Vagina (tissue), 2 donors: ENCODE measurements at regions not wholly inside any gene's neighbourhood (a gene's known extent, or its start where the extent isn't known, plus 50 kb on each side); places are given as distances from the start of the nearest gene placed in this dataset.

Experiments used
- DNase-seq, 2 donors: peaks; one replicate each; pipeline ENCODE4 v3.0.0-alpha.2; 2017; ENCODE audit errors: extremely low spot score in 2 of 2
- H3K27ac ChIP-seq: fragments of 200-600 bp; sonication (generic); one replicate; pipeline ENCODE4 v1.5.1; 2019
- H3K27me3 ChIP-seq: fragments of 200-600 bp; sonication (generic); one replicate; pipeline ENCODE4 v1.5.1; 2019
- H3K36me3 ChIP-seq, 2 donors: fragments of 200-600 bp; sonication (generic); one replicate each; pipeline ENCODE4 v1.5.1; 2017 to 2019
- H3K4me1 ChIP-seq: fragments of 200-600 bp; sonication (generic); one replicate; pipeline ENCODE4 v1.5.1; 2019
- H3K4me3 ChIP-seq, 2 donors: fragments of 200-600 bp; sonication (generic); 1 replicate in 1 of 2; 2 replicates in 1 of 2; pipeline ENCODE4 v1.5.1; 2016 to 2019
- H3K9me3 ChIP-seq: fragments of 200-600 bp; sonication (generic); one replicate; pipeline ENCODE4 v1.5.1; 2019
- POLR2A ChIP-seq, 2 donors: fragments of 450-650 bp; IDR thresholded peaks; one replicate each; pipeline ENCODE4 v1.6.1; 2017; ENCODE audit warnings: antibody characterized with exemption in 2 of 2, mild to moderate bottlenecking in 2 of 2, moderate library complexity in 2 of 2
- POLR2AphosphoS5 ChIP-seq, 2 donors: sonication (generic); formaldehyde crosslinking; IDR thresholded peaks; one replicate each; pipeline ENCODE4 v1.9.0; 2017; ENCODE audit warnings: antibody characterized with exemption in 2 of 2, mild to moderate bottlenecking in 2 of 2, low read depth in 1 of 2; ENCODE audit not compliant: insufficient read depth in 1 of 2
- intact Hi-C: fragments of 100-400 bp; cut with DNase I; formaldehyde crosslinking; loops from one replicate; pipeline ENCODE4 v1.15.1; 2023
- TF ChIP-seq, protein P1 (sequence below), 3 experiments: fragments of 450-650 bp in 2 of 3; fragments of 200-600 bp in 1 of 3; sonication (generic) in 1 of 3; IDR thresholded peaks; one replicate each; pipeline ENCODE4 v1.5.1; 2017 to 2019; ENCODE audit warnings: antibody characterized with exemption in 3 of 3, mild to moderate bottlenecking in 2 of 3, moderate library complexity in 2 of 3

DNA sequence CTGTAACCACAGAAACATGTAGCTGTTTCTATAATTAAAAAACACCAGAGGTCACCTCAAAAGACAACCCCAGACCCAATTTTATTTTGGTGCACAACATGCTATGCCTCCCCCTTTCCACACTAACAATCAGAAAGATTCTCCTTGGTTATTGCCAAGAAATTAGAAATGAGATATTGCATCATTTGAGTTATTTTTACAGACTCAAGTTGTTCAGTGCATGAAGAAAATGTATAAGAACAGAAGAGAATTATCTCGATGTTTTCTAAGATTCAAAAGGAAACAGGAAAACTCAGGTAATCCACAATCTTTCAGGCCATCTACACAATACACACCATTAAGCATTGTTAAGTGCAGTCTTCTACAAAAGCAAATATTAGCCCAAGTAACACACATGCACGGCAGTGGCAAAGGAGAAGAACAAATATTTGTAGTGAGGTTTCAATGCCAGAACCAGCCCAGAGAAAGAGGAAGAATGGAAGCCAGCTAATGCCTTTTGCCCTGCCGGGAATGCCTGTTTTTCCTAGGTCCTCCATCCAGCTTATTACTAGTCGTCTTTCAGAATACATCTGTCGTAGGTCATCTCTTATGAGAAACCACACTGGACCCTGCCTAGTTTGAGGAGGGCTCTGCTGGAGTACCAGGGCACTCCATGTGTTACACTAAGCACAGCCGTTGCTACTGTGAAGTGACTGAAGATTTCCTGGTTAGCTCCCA is 67.6 kb upstream of the C1GALT1 start:
- Histone ChIP-seq H3K4me1 (no peaks in the 10 kb centered on the region), H3K27ac (no peak overlapping the region), H3K4me3 (no peak overlapping the region), H3K27me3 (no peaks in the 10 kb centered on the region), H3K9me3 (no peaks in the 10 kb centered on the region), H3K36me3 (no peaks in the 10 kb centered on the region)
- no peak for DNase-seq
- intact Hi-C loops: no loop called here
- TF ChIP-seq POLR2AphosphoS5 (IDR thresholded peaks at IDR 0.05; ENCODE audit: insufficient read depth in 1 of 2, low read depth in 1 of 2) (no peak), POLR2A (IDR thresholded peaks at IDR 0.05) (no peak)
- TF ChIP-seq, protein P1, sequence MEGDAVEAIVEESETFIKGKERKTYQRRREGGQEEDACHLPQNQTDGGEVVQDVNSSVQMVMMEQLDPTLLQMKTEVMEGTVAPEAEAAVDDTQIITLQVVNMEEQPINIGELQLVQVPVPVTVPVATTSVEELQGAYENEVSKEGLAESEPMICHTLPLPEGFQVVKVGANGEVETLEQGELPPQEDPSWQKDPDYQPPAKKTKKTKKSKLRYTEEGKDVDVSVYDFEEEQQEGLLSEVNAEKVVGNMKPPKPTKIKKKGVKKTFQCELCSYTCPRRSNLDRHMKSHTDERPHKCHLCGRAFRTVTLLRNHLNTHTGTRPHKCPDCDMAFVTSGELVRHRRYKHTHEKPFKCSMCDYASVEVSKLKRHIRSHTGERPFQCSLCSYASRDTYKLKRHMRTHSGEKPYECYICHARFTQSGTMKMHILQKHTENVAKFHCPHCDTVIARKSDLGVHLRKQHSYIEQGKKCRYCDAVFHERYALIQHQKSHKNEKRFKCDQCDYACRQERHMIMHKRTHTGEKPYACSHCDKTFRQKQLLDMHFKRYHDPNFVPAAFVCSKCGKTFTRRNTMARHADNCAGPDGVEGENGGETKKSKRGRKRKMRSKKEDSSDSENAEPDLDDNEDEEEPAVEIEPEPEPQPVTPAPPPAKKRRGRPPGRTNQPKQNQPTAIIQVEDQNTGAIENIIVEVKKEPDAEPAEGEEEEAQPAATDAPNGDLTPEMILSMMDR (IDR thresholded peaks at IDR 0.05): no peak

DNA sequence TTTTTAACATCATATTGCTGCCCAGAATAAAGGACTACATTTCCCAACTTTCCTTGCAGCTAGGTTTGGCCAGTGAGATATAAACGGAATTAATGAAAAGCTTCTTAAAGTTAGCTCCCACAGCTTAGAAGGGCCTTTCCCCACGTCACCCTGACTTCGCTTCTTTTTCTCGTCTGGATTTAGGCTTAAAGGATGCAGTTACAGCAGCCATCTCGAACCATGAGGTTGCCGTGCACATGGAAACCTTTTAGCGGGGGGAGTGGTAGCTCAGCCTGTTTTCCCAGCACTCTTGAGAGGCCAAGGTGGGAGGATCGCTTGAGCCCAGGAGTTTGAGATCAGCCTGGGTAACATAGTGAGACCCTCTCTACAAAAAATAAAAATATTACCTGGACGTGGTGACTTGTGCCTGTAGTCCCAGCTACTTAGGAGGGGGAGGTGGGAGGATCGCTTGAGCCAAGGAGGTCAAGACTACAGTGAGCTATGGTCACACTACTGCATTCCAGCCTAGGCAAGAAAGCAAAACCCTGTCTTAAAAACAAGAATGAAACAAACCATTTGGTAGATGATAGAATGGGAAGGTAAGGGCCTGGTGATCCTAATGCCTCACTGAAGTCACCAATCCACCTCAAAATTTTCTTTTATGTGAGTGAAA is 64.3 kb upstream of the C1GALT1 start:
- H3K4me3 ChIP-seq: no peak overlapping the region
- H3K9me3 ChIP-seq: no peaks in the 10 kb centered on the region
- no peaks in the 10 kb centered on the region for H3K27me3 ChIP-seq
- no peaks in the 10 kb centered on the region for H3K4me1 ChIP-seq
- H3K36me3 ChIP-seq: no peaks in the 10 kb centered on the region
- H3K27ac ChIP-seq: no peak overlapping the region
- TF ChIP-seq POLR2A (IDR thresholded peaks at IDR 0.05): no peak
- TF ChIP-seq POLR2AphosphoS5 (IDR thresholded peaks at IDR 0.05; ENCODE audit: insufficient read depth in 1 of 2, low read depth in 1 of 2): no peak
- TF ChIP-seq, protein P1 (IDR thresholded peaks at IDR 0.05): no peak
- intact Hi-C loops: no loop called here
- DNase-seq: no peak

DNA sequence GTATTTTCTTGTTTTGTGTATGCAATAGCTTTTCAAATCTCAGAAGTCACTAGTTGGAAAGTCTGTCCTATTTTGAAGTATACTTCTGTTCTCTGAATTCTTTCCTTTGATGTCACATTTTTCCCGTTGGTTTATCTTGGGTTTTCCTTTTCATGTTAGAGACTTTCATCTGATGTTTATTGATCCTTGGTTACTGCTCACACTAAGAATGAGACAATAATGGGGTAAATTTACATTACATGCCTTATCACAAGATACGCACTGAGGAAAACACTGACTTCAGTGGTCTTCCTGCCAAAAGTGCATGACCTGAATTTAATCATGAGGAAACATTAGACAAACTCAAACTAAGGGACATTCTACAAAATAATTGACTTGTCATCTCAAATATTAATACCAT is 63.5 kb upstream of the C1GALT1 start:
- no peaks in the 10 kb centered on the region for H3K4me1 ChIP-seq
- no peaks in the 10 kb centered on the region for H3K27me3 ChIP-seq
- H3K27ac ChIP-seq: no peak overlapping the region
- no peak overlapping the region for H3K4me3 ChIP-seq
- no peak for DNase-seq
- intact Hi-C loops: no loop called here
- no peaks in the 10 kb centered on the region for H3K9me3 ChIP-seq
- no peak for TF ChIP-seq POLR2AphosphoS5 (IDR thresholded peaks at IDR 0.05; ENCODE audit: insufficient read depth in 1 of 2, low read depth in 1 of 2)
- TF ChIP-seq POLR2A (IDR thresholded peaks at IDR 0.05): no peak
- TF ChIP-seq, protein P1 (IDR thresholded peaks at IDR 0.05): no peak
- no peaks in the 10 kb centered on the region for H3K36me3 ChIP-seq

DNA sequence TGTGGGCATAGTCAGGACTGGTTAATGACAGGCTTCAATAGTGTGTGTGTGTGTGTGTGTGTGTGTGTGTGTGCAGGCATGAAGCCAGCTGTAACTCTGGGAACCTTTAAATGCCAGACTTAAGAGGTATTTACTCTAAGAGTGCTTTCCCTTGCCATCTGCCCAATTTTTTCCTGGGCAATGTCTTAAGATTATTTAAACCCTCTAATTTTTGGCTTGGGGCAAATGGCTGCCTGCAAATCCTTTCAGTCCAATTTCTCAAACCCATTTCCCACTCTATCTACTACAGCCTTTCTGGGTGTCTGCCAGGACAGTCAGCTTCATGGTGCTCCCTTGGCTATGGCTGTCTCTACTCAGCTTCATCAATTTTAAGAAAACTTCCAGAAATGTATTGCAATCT is 62.6 kb upstream of the C1GALT1 start:
- Histone ChIP-seq H3K4me3 (no peak overlapping the region), H3K27ac (no peak overlapping the region), H3K9me3 (no peaks in the 10 kb centered on the region), H3K4me1 (no peaks in the 10 kb centered on the region), H3K27me3 (no peaks in the 10 kb centered on the region), H3K36me3 (no peaks in the 10 kb centered on the region)
- DNase-seq: no peak
- TF ChIP-seq, protein P1 (IDR thresholded peaks at IDR 0.05): no peak
- TF ChIP-seq POLR2A (IDR thresholded peaks at IDR 0.05): no peak
- no peak for TF ChIP-seq POLR2AphosphoS5 (IDR thresholded peaks at IDR 0.05; ENCODE audit: insufficient read depth in 1 of 2, low read depth in 1 of 2)
- intact Hi-C loops: no loop called here

DNA sequence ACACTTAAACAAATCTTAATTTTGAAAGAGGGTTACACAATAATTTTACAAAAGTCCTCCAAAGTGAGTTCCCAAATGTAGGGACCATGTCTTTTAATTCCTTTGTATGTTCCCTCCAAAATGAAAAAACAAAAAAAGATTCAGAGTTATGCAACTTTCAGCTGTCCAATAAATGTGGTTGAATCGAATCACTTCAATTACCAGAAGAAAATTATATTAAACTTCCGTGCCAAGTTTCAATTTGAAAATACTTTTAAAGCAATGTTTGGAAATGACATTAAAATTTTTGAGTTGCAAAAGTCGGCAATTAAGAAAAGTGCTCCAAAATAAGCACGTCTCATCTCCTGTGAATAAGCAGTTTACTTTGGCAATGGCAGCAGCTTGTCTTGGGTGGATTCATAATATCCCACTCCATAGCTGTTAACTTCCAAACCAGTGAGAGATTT is 60.3 kb upstream of the C1GALT1 start:
- no peaks in the 10 kb centered on the region for H3K36me3 ChIP-seq
- TF ChIP-seq POLR2AphosphoS5 (IDR thresholded peaks at IDR 0.05; ENCODE audit: insufficient read depth in 1 of 2, low read depth in 1 of 2) (no peak), POLR2A (IDR thresholded peaks at IDR 0.05) (no peak)
- TF ChIP-seq, protein P1 (IDR thresholded peaks at IDR 0.05): no peak
- intact Hi-C loops: no loop called here
- H3K27ac ChIP-seq: no peak overlapping the region
- no peak overlapping the region for H3K4me3 ChIP-seq
- H3K27me3 ChIP-seq: no peaks in the 10 kb centered on the region
- no peak for DNase-seq
- no peaks in the 10 kb centered on the region for H3K4me1 ChIP-seq
- H3K9me3 ChIP-seq: no peaks in the 10 kb centered on the region
